COLO668 (cell line): ENCODE measurements at regions not wholly inside any gene's neighbourhood (a gene's known extent, or its start where the extent isn't known, plus 50 kb on each side); places are given as distances from the start of the nearest gene placed in this dataset.
"Not testable (repeated sequence)": the region's sequence is repeated elsewhere in the genome, so short reads cannot be mapped to it uniquely, and the experiment has no call there.

Source experiments
- DNase-seq: peaks from one replicate; lab custom pipeline; 2025; ENCODE audit not compliant: unreplicated experiment; lab: John Stamatoyannopoulos, UW

GRCh38 chr3:78285032-78285728 is 1245.3 kb downstream of the ROBO2 start:
- DNase-seq: no peak

- no peak for DNase-seq
Measured at GRCh38 chr3:78287085-78287484, 1247.2 kb downstream of the ROBO2 start.

- no peak for DNase-seq
Measured at GRCh38 chr3:78293284-78293683, 1253.4 kb downstream of the ROBO2 start.

GRCh38 chr3:78304115-78304514 is 1264.2 kb downstream of the ROBO2 start:
- DNase-seq: no peak

GRCh38 chr3:78312851-78313250 is 1273.0 kb downstream of the ROBO2 start:
- DNase-seq: no peak

- DNase-seq: no peak
Measured at GRCh38 chr3:78313332-78313731, 1273.4 kb downstream of the ROBO2 start.

GRCh38 chr3:78314327-78314726 is 1274.4 kb downstream of the ROBO2 start:
- no peak for DNase-seq

GRCh38 chr3:78317774-78318173 is 1277.9 kb downstream of the ROBO2 start:
- no peak for DNase-seq

- DNase-seq: no peak
Measured at GRCh38 chr3:78322780-78323179, 1282.9 kb downstream of the ROBO2 start.

- DNase-seq: no peak
Measured at GRCh38 chr3:78337801-78338211, 1297.9 kb downstream of the ROBO2 start.

- DNase-seq: no peak
Measured at GRCh38 chr3:78338405-78338804, 1298.5 kb downstream of the ROBO2 start.

GRCh38 chr3:78343221-78343620 is 1303.3 kb downstream of the ROBO2 start:
- DNase-seq: no peak

GRCh38 chr3:78344267-78344666 is 1304.4 kb downstream of the ROBO2 start:
- not testable (repeated sequence) for DNase-seq

- no peak for DNase-seq
Measured at GRCh38 chr3:78344918-78345317, 1305.0 kb downstream of the ROBO2 start.

GRCh38 chr3:78347176-78347575 is 1307.3 kb downstream of the ROBO2 start:
- DNase-seq: no peak

- no peak for DNase-seq
Measured at GRCh38 chr3:78348664-78349063, 1308.8 kb downstream of the ROBO2 start.

GRCh38 chr3:78349571-78349970 is 1309.7 kb downstream of the ROBO2 start:
- no peak for DNase-seq

GRCh38 chr3:78351334-78351733 is 1311.4 kb downstream of the ROBO2 start:
- DNase-seq: no peak

- no peak for DNase-seq
Measured at GRCh38 chr3:78353231-78353630, 1313.3 kb downstream of the ROBO2 start.

- no peak for DNase-seq
Measured at GRCh38 chr3:78360849-78361248, 1321.0 kb downstream of the ROBO2 start.

GRCh38 chr3:78368636-78369345 is 1328.9 kb downstream of the ROBO2 start:
- DNase-seq: no peak

GRCh38 chr3:78390221-78390620 is 1350.3 kb downstream of the ROBO2 start:
- no peak for DNase-seq

GRCh38 chr3:78398401-78398800 is 1358.5 kb downstream of the ROBO2 start:
- no peak for DNase-seq
